DMS 273 (cell line): ENCODE measurements at regions not wholly inside any gene's neighbourhood (a gene's known extent, or its start where the extent isn't known, plus 50 kb on each side); places are given as distances from the start of the nearest gene placed in this dataset.

Experiments
- DNase-seq: peaks from one replicate; lab custom pipeline; 2025; ENCODE audit not compliant: unreplicated experiment; lab: John Stamatoyannopoulos, UW

DNA sequence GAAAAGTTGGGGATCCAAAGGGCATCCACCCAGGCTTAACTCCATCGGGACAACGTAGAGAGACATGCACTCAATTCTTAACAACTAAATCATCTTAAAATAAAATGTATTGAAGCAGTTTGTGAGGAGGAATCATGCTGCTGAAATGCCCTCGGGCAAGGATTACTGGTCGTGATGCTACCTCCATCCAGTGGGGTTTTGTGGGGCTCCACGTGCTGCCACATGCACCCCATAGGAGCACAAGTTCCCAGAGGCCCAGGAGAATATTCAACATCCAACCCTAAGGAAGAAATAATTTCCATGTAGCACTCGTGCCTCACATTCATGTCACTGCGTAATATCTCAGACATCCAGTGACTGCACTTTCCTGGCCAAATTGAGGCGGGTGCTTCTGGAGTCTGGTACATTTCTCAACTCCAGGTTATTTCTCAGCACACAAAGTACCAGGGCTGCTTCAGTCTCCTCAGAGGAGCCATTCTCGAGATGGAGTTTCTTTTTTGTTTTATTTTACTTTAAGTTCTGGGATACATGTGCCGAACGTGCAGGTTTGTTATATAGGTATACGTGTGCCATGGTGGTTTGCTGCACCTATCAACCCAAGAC is 429.8 kb downstream of the FOXO1 start:
- no peak for DNase-seq

- DNase-seq: no peak
These were observed 427.7 kb downstream of the FOXO1 start for GRCh38 chr13:40238761-40239160.

DNA sequence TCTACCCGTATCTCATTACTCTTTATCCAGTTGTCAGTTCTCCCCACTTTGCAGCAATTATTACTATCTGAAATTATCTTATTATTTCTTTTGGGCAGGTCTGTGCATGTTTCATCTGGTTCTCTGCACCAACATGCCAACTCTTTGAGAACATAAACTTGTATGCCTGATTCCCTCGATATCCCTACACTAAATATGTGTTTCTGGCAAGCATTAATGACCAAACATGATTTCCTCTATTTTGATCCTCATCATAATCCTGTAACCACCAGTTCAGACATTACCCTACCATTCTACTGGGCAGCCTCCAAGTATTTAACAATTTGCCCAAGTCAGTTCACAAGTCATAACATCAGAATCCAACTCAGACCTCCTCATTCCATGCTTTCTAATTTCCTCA is 426.1 kb downstream of the FOXO1 start:
- no peak for DNase-seq

- DNase-seq: no peak
These were observed 425.2 kb downstream of the FOXO1 start for GRCh38 chr13:40241125-40241798.

- no peak for DNase-seq
These were observed 423.4 kb downstream of the FOXO1 start for GRCh38 chr13:40243047-40243446.

GRCh38 chr13:40243982-40244381 is 422.5 kb downstream of the FOXO1 start:
- DNase-seq: no peak

GRCh38 chr13:40245567-40245966 is 420.9 kb downstream of the FOXO1 start:
- DNase-seq: no peak

- DNase-seq: no peak
These were observed 418.6 kb downstream of the FOXO1 start for GRCh38 chr13:40247845-40248244.

DNA sequence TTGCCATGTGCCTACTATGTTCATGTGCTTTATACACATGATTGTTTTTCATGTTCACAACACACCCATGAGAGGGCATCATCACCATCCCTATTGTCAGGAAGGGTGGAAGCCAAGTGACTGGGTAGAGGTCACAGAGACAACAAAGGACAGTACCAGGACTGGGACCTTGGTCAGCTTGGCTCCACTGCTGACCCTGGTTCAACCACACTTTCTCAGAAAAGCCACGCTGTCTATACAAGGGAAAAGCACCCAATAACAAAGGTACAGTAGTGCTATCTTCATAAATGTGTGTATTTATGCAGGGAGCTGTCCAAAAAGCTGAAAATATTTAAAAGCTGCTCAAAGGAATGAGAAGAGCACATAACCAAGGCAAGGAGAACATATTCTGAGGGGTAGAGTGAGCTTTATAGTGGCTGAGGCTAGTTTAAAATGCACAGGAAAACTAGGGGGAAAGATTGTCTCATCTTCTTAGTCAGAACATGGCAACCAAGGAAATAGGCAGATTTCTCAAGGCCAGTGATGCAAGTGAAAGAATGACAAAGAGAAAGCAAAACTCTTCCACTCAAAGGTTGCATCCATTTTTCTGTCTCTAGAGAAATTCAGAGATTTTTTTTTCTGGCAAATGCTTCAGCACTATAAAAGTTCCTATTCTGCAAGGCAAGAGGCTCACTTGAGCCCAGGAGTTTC is 415.0 kb downstream of the FOXO1 start:
- DNase-seq: no peak

DNA sequence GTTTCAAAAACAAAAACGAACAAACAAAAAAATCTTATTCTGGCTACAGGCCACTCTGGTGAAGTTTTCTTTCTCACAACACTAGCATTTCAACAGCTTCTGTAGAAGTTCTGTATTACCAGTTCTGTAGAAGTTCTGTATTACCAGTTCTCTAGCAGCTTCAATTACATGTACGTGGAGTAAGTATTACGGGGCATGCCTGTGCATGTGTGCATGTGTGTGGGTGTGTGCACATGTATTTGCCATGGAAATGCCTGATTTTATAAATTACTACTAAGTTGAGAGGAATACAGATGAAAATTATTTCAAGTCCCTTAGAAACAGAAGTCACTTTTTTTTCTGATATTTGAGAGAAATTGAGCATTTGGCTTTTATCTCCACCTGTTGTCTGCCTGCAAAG is 414.2 kb downstream of the FOXO1 start:
- peak; percentile 9 for DNase-seq

DNA sequence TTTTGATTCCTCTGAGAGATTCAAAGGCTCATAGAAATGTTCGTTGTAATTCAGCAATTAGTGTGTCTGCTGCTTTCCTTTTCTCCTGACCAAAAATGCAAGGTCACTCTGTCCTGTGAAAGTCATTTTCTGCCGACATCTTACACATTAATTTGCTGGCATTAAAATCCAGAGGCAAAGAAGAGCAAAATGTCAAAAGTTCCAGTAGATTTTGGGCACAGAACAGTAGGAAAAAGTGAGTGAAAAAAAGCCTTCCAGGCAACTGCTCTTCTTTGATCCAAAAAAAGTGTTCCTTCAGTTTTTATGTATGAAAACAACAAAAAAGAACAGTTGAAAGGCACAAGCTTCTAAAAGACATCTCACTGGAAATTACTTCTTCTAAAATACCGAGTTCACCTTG is 413.8 kb downstream of the FOXO1 start:
- DNase-seq: no peak

DNA sequence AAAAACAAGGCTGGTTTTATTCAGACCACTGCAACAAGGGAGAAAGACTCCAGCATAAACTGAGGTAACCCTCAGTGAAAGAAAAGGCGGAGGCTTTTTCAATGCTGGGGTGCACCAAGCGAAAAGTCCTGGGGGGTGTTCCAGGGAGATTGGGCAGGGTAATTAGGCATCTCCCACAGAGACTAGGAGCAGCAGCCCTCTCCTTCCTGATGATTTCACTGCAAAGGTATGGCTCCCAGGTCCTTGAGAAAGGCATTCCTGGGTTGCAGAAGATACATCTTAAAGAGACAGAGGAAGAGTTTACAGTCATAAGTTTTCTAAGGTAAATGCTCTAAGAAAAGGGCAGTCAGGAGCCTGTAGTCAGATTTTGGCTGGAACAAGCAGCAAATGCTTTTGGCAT is 412.0 kb downstream of the FOXO1 start:
- DNase-seq: no peak

DNA sequence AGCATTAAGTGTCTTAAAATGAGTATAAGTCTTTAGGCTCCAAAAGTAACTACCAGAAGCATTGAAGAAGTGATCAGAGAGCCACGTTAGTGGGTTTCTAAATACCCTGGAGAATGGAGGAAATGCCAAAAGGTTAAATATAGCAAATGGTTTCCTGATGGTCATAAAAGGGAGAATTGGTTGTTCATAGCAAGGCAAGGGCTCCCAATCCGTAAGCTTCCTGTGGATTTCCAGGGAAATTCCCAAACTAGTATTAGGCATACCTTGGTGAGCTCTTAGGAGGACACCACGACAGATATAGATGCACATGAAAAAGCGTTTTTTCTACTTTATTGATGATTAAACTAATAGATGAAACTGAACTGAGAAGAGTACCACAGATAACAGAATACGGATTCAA is 410.9 kb downstream of the FOXO1 start:
- no peak for DNase-seq

DNA sequence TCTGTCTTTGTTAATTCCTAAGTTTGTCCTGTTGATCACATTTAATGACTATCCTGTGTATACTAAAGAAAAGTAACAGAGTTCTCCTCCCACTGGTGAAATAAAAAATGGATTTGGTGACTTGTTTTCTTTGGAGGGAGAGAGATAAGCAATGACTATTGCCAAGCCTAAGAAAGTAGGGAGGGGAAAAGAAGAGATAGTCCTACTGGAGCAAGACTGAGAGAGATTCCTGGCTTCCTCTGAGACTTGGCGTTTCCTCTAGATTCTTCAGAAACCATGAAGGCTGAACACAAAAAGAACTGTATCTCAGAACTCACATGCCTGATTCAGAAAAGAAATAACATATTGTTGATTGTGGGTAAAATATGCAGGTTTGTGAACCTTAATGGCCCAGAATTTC is 406.5 kb downstream of the FOXO1 start:
- DNase-seq: no peak

- no peak for DNase-seq
These were observed 405.1 kb downstream of the FOXO1 start for GRCh38 chr13:40261336-40261735.

DNA sequence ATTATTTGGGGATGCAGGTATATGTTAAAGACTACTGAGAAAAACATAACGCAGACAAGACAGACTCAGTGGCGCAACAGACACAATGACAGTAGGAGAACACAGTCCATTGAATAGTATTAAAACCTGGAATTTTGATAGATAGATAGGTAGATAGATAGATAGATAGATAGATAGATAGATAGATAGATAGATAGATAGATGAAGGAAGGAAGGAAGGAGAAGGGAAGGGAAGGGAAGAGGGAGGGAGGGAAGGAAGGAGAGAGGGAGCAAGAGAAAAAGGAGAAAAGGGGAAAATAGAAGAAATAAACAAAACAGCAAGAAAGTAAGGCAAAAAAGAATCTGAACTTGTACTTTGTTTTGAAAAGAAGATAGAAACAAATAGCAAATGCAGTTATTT is 404.5 kb downstream of the FOXO1 start:
- no peak for DNase-seq

DNA sequence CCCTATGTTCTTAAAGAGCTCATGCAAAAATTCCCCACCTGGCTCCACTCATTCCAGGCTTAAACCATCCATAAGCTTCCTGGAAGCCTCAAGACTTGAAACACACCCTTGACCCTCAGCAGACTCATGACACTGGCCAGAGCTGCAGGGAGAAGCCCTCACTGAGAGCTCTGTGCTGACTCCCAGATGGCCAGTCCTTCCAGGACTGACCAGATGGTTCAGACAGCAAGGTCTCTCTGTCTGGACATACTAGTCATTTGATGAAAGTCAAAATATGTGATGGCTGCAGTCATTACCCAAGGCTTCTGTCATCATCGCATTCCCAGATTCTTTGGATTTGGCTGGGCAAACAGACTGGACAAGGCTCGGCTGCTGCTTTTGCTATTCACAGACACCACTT is 397.4 kb downstream of the FOXO1 start:
- DNase-seq: no peak

DNA sequence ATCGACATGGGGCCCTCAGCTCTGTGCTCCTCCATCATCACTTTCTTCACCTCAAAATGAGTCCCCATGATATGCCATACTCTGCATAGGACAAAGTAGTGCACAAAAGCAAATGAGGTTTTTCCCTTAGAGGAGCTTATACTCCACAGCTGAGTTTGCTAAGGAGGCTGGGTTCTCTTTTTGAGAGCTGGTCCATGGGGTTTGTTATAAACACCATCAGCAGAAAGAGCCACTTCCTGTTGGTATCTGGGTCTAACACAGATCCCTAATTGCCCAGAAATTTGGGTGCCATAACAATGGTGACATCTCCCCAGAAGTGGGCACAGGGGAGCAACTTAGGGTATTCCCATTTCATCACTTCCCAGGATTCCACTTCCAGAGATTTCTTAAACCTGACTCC is 395.7 kb downstream of the FOXO1 start:
- DNase-seq: no peak

GRCh38 chr13:40271271-40271885 is 395.1 kb downstream of the FOXO1 start:
- no peak for DNase-seq

DNA sequence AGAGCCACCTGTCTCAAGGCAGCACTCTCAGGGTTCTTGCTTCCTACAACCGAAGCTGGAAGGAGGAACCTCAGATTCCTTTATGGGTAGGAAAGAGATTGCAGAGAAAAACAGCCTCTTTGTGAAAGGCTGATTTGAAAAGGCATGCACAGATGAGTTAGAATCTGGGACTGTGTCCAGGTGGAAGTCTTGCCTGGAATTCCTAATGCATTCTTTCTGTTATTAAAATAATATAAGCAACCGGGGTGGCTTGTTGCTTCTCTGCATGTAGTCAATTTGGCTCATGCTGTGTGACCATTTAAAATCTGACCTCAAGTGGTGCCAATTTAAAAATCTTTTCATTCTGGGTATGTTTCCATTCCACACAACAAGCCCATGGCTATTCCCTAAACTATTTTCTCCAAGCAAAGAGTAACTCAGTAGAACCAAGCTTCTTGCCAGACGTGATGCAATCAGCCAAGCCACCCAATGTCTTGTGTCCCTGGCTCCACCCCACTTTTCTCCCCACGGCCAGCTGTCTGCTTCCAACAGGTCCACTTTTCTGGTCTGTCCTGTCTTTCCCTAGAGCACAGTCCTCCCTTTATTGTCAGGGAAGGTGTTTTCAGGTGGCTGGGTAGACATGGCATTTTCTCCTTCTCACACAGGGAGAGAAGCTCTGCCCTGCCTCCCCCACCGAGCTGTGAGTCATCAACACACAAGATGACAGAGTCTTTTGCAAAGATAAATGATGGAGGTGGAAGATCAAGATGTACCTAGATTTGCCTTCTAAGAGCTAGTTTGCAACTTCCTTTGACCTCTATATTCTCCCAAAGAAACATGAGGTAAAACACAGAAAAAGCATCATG is 394.3 kb downstream of the FOXO1 start:
- peak; percentile 35 for DNase-seq

DNA sequence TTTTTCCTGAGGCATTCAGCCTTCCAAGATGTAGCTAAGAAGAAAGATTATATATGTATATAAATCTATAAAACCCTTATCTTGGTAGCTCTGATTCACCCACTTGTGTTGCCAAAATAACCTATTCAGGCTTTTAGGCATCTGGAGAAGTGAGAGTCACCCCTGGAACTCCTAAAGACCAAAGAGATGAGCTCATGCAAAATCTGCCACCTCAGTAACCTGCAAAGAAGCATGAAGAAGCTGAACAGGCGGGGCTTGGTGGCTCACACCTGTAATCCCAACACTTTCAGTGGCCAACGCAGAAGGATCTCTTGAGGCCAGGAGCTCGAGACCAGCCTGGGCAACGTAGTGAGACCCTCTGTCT is 393.7 kb downstream of the FOXO1 start:
- peak; percentile 4 for DNase-seq
